Gastrocnemius medialis (tissue), 4 donors: ENCODE measurements at regions not wholly inside any gene's neighbourhood (a gene's known extent, or its start where the extent isn't known, plus 50 kb on each side); places are given as distances from the start of the nearest gene placed in this dataset.

Experiments
- ATAC-seq, 2 donors: fragments of 150-250 bp; one replicate each; pipeline ENCODE4 v1.9.1; 2016
- DNase-seq, 2 donors: peaks; one replicate each; pipeline ENCODE4 v3.0.0-alpha.2; 2019
- H3K27ac ChIP-seq, 4 donors: fragments of 200-600 bp; sonication (generic); 1 replicate in 1 of 4; 2 replicates in 3 of 4; pipeline ENCODE4 v1.5.1; 2016 to 2018; ENCODE audit warnings: mild to moderate bottlenecking in 2 of 4, moderate library complexity in 1 of 4
- H3K27me3 ChIP-seq, 3 donors: fragments of 200-600 bp; sonication (generic) in 2 of 3; 1 replicate in 1 of 3; 2 replicates in 2 of 3; pipeline versions ENCODE4 v1.5.1 to v1.6.0; 2016 to 2019; ENCODE audit warnings: mild to moderate bottlenecking in 1 of 3, moderate library complexity in 1 of 3
- H3K36me3 ChIP-seq, 2 donors: fragments of 200-600 bp; sonication (generic) in 1 of 2; one replicate each; pipeline ENCODE4 v1.5.1; 2017 to 2018
- H3K4me1 ChIP-seq, 2 donors: fragments of 200-600 bp; sonication (generic) in 1 of 2; one replicate each; pipeline ENCODE4 v1.5.1; 2016 to 2017; ENCODE audit warnings: mild to moderate bottlenecking in 2 of 2
- H3K4me3 ChIP-seq, 4 donors: fragments of 200-600 bp; sonication (generic) in 3 of 4; 1 replicate in 1 of 4; 2 replicates in 3 of 4; pipeline ENCODE4 v1.5.1; 2016 to 2019; ENCODE audit warnings: mild to moderate bottlenecking in 2 of 4
- H3K9me3 ChIP-seq, 3 donors: fragments of 200-600 bp; sonication (generic) in 2 of 3; 1 replicate in 1 of 3; 2 replicates in 2 of 3; pipeline ENCODE4 v1.5.1; 2016 to 2019
- CTCF ChIP-seq, 5 experiments: fragments of 450-650 bp in 3 of 5; fragments of 200-600 bp in 2 of 5; sonication (generic) in 2 of 5; IDR thresholded peaks in 4 of 5; conservative IDR thresholded peaks in 1 of 5; 1 replicate in 4 of 5; 2 replicates in 1 of 5; pipeline ENCODE4 v1.5.1; 2016 to 2019; ENCODE audit warnings: antibody characterized with exemption in 5 of 5, mild to moderate bottlenecking in 3 of 5, moderate library complexity in 3 of 5
- POLR2A ChIP-seq, 2 donors: fragments of 450-650 bp; IDR thresholded peaks; one replicate each; pipeline ENCODE4 v1.6.1; 2017; ENCODE audit warnings: antibody characterized with exemption in 2 of 2, mild to moderate bottlenecking in 2 of 2, moderate library complexity in 2 of 2
- in situ Hi-C, 4 donors: fragments of 200-750 bp; cut with MboI; loops; one replicate each; pipeline versions ENCODE4 v1.15.0 to v1.8.0; 2017; ENCODE audit warnings: low sequenced_read_pairs in 4 of 4
- intact Hi-C: fragments of 100-400 bp; cut with DNase I; formaldehyde crosslinking; loops from one replicate; pipeline ENCODE4 v1.15.1; 2023; ENCODE audit warnings: low total_unique reads

- DNase-seq, result peak; percentile 10 to 33
- intact Hi-C loops, result no loop called here
These were observed 62.6 kb downstream of the SMUG1 start for GRCh38 chr12:54126029-54126695.

GRCh38 chr12:54126696-54127537 lies 61.9 kb downstream of the SMUG1 start:
- peaks cover 6 to 15% of the 10 kb centered on the region in 2 donors for H3K4me1 ChIP-seq
- H3K36me3 ChIP-seq, result no peaks in the 10 kb centered on the region
- H3K9me3 ChIP-seq, result no peaks in the 10 kb centered on the region
- in situ Hi-C loops, result no loop called here
- DNase-seq, result peak; percentile 28 to 46
- peak; percentile 45 to 70 for ATAC-seq
- H3K4me3 ChIP-seq, result peak overlapping the region; percentile 64 to 68 (median 65)
- H3K27me3 ChIP-seq, result peaks cover 33 to 46% (median 40%) of the 10 kb centered on the region in 3 donors
- TF ChIP-seq POLR2A (IDR thresholded peaks at IDR 0.05) (peak; percentile 22 to 31), CTCF (IDR thresholded peaks at IDR 0.05 in 4 of 5, conservative IDR thresholded peaks at IDR 0.05 in 1 of 5) (no peak)
- peak overlapping the region; percentile 71 to 75 (median 72) for H3K27ac ChIP-seq
- intact Hi-C loops, result no loop called here

More at GRCh38 chr12:54126029-54126695, 62.6 kb downstream of the SMUG1 start:
- peak; percentile 43 to 58 for ATAC-seq
- Histone ChIP-seq H3K4me3 (peak overlapping the region; percentile 64 to 68 (median 65)), H3K27me3 (peaks cover 33 to 46% (median 40%) of the 10 kb centered on the region in 3 donors), H3K36me3 (no peaks in the 10 kb centered on the region), H3K9me3 (no peaks in the 10 kb centered on the region), H3K4me1 (peaks cover 6 to 15% of the 10 kb centered on the region in 2 donors), H3K27ac (peak overlapping the region; percentile 71 to 75 (median 72))
- TF ChIP-seq CTCF (IDR thresholded peaks at IDR 0.05 in 4 of 5, conservative IDR thresholded peaks at IDR 0.05 in 1 of 5) (no peak), POLR2A (IDR thresholded peaks at IDR 0.05) (no peak)
- in situ Hi-C loops, result no loop called here

GRCh38 chr12:54127538-54128259 lies 61.1 kb downstream of the SMUG1 start:
- TF ChIP-seq CTCF (IDR thresholded peaks at IDR 0.05 in 4 of 5, conservative IDR thresholded peaks at IDR 0.05 in 1 of 5), result no peak
- TF ChIP-seq POLR2A (IDR thresholded peaks at IDR 0.05), result no peak
- Histone ChIP-seq H3K27me3 (peaks cover 31 to 45% (median 40%) of the 10 kb centered on the region in 3 donors), H3K27ac (peak overlapping the region; percentile 71 to 75 (median 72)), H3K4me1 (peaks cover 6 to 15% of the 10 kb centered on the region in 2 donors), H3K4me3 (peak overlapping the region in 3 of 4 donors; percentile 65 to 68 (median 65)), H3K36me3 (no peaks in the 10 kb centered on the region), H3K9me3 (no peaks in the 10 kb centered on the region)
- intact Hi-C loops (no loop called here), in situ Hi-C loops (no loop called here)
- no peak for ATAC-seq
- no peak for DNase-seq

- DNase-seq (no peak), ATAC-seq (no peak)
- no peak overlapping the region for H3K4me3 ChIP-seq
- in situ Hi-C loops, result no loop called here
- no peaks in the 10 kb centered on the region for H3K36me3 ChIP-seq
- no peak overlapping the region for H3K27ac ChIP-seq
- H3K27me3 ChIP-seq, result peaks cover 28 to 43% (median 38%) of the 10 kb centered on the region in 3 donors
- H3K4me1 ChIP-seq, result peaks cover 6 to 15% of the 10 kb centered on the region in 2 donors
- TF ChIP-seq POLR2A (IDR thresholded peaks at IDR 0.05) (no peak), CTCF (IDR thresholded peaks at IDR 0.05 in 4 of 5, conservative IDR thresholded peaks at IDR 0.05 in 1 of 5) (no peak)
- H3K9me3 ChIP-seq, result no peaks in the 10 kb centered on the region
- intact Hi-C loops, result no loop called here
These were observed 60.4 kb downstream of the SMUG1 start for GRCh38 chr12:54128416-54128815.
